Keratinocyte (primary cell): ENCODE measurements at regions not wholly inside any gene's neighbourhood (a gene's known extent, or its start where the extent isn't known, plus 50 kb on each side); places are given as distances from the start of the nearest gene placed in this dataset.

Experiments used
- CTCF ChIP-seq, 3 experiments: IDR thresholded peaks in 1 of 3; conservative IDR thresholded peaks in 1 of 3; optimal IDR thresholded peaks in 1 of 3; 2 replicates in 2 of 3; 3 replicates in 1 of 3; pipeline versions ENCODE3 to v1.5.1; 2011; ENCODE audit warnings: low read length in 3 of 3, mild to moderate bottlenecking in 3 of 3, moderate library complexity in 2 of 3, control low read depth in 1 of 3, inconsistent platforms in 1 of 3; ENCODE audit not compliant: insufficient read depth in 2 of 3; ENCODE audit errors: extremely low read depth in 1 of 3
- EZH2 ChIP-seq: IDR thresholded peaks from one replicate; pipeline ENCODE4 v1.6.1; 2012; ENCODE audit warnings: inconsistent platforms, mild to moderate bottlenecking, low read length, moderate library complexity

- TF ChIP-seq CTCF (optimal IDR thresholded peaks at IDR 0.05 in 1 of 3, IDR thresholded peaks at IDR 0.05 in 1 of 3, conservative IDR thresholded peaks at IDR 0.05 in 1 of 3; ENCODE audit: extremely low read depth in 1 of 3, insufficient read depth in 2 of 3, low read length in 3 of 3) (no peak), EZH2 (no peak)
Measured at GRCh38 chr7:52161483-52161882, 844.9 kb upstream of the COBL start.
